ENCODE measurements at regions not wholly inside any gene's neighbourhood (a gene's known extent, or its start where the extent isn't known, plus 50 kb on each side); places are given as distances from the start of the nearest gene placed in this dataset.

DNA sequence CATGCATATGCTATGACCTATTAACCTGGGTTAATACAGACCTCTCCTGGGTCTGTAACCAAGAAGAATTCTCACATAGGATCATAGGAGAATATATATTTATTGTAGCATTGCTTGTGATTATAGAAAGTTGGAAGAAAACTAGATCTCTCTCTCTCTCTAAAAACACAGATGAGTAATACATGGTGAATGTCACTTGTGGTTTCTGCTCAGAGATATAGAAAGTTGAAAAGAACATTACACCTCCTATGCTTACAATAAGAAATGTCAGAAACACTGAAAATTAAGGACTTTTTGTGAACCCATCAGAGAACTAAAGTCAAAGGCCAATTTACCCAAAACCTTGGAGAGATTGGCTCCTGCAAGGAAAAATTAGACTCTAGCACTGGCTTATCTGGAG lies 1389.5 kb downstream of the FAM133A start:
- H3K27me3 ChIP-seq (ENCODE audit: control insufficient read depth, insufficient read depth, low read length), result no peaks in the 10 kb centered on the region
- Mint-ChIP-seq H3K27ac (no peak overlapping the region), H3K36me3 (no peaks in the 10 kb centered on the region), H3K4me1 (no peaks in the 10 kb centered on the region), H3K27me3 (no peaks in the 10 kb centered on the region), H3K4me3 (no peak overlapping the region), H3K9me3 (peaks cover 0 to 3% (median 0%) of the 10 kb centered on the region in 7 donors)
- H3K27ac ChIP-seq (ENCODE audit: insufficient read depth, low read length, poor library complexity, severe bottlenecking), result no peak overlapping the region
- H3K4me3 ChIP-seq (ENCODE audit: low read depth, low read length), result no peak overlapping the region
- no peak for ATAC-seq (ENCODE audit: low read depth in 2 of 2)
- no peaks in the 10 kb centered on the region for H3K36me3 ChIP-seq (ENCODE audit: control insufficient read depth, insufficient read depth, low read length)
- no peaks in the 10 kb centered on the region for H3K4me1 ChIP-seq (ENCODE audit: control insufficient read depth, insufficient read depth, low read length, poor library complexity, severe bottlenecking)
- DNase-seq, result no peak
- H3K9me3 ChIP-seq (ENCODE audit: control insufficient read depth in 2 of 2, low read length in 2 of 2), result no peaks in the 10 kb centered on the region

GRCh38 chrX:95065151-95065550 lies 1391.1 kb downstream of the FAM133A start:
- Histone ChIP-seq H3K36me3 (ENCODE audit: control insufficient read depth, insufficient read depth, low read length) (no peaks in the 10 kb centered on the region), H3K27ac (ENCODE audit: insufficient read depth, low read length, poor library complexity, severe bottlenecking) (no peak overlapping the region), H3K4me3 (ENCODE audit: low read depth, low read length) (no peak overlapping the region), H3K9me3 (ENCODE audit: control insufficient read depth in 2 of 2, low read length in 2 of 2) (no peaks in the 10 kb centered on the region), H3K27me3 (ENCODE audit: control insufficient read depth, insufficient read depth, low read length) (no peaks in the 10 kb centered on the region), H3K4me1 (ENCODE audit: control insufficient read depth, insufficient read depth, low read length, poor library complexity, severe bottlenecking) (no peaks in the 10 kb centered on the region)
- Mint-ChIP-seq H3K27me3 (no peaks in the 10 kb centered on the region), H3K4me1 (no peaks in the 10 kb centered on the region), H3K4me3 (no peak overlapping the region), H3K36me3 (no peaks in the 10 kb centered on the region), H3K9me3 (peaks cover 0 to 2% (median 0%) of the 10 kb centered on the region in 7 donors), H3K27ac (no peak overlapping the region)
- DNase-seq (no peak), ATAC-seq (ENCODE audit: low read depth in 2 of 2) (no peak)

- DNase-seq, result no peak
- Histone ChIP-seq H3K36me3 (ENCODE audit: control insufficient read depth, insufficient read depth, low read length) (no peaks in the 10 kb centered on the region), H3K4me3 (ENCODE audit: low read depth, low read length) (no peak overlapping the region), H3K27ac (ENCODE audit: insufficient read depth, low read length, poor library complexity, severe bottlenecking) (no peak overlapping the region), H3K4me1 (ENCODE audit: control insufficient read depth, insufficient read depth, low read length, poor library complexity, severe bottlenecking) (no peaks in the 10 kb centered on the region), H3K9me3 (ENCODE audit: control insufficient read depth in 2 of 2, low read length in 2 of 2) (no peaks in the 10 kb centered on the region), H3K27me3 (ENCODE audit: control insufficient read depth, insufficient read depth, low read length) (no peaks in the 10 kb centered on the region)
- no peak overlapping the region for H3K27ac Mint-ChIP-seq
- no peak for ATAC-seq (ENCODE audit: low read depth in 2 of 2)
- no peaks in the 10 kb centered on the region for H3K27me3 Mint-ChIP-seq
- H3K4me3 Mint-ChIP-seq, result no peak overlapping the region
- H3K4me1 Mint-ChIP-seq, result no peaks in the 10 kb centered on the region
- H3K9me3 Mint-ChIP-seq, result peaks cover 0 to 9% (median 2%) of the 10 kb centered on the region in 7 donors
- no peaks in the 10 kb centered on the region for H3K36me3 Mint-ChIP-seq
Measured at GRCh38 chrX:95071052-95071451, 1397.0 kb downstream of the FAM133A start.

DNA sequence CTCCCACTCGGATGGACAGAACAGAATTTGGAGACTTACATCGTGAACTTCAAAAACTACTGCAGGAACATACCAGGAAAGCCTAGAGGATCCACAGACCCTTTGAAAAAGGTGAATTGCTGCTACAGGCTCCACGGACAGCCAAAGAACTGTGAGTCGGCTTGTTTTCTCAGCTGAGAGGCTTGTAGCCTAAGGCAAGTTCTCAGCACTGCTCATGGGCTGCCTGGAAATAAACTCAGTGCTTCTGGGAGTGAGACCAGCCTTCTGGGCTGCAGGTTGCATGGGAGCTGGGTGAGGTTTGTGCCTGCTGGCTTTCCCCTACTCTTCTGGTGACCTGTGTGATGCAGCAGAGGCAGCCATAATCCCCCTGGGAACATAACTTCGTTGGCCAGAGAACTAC lies 1397.6 kb downstream of the FAM133A start:
- ATAC-seq (ENCODE audit: low read depth in 2 of 2), result no peak
- no peaks in the 10 kb centered on the region for H3K36me3 Mint-ChIP-seq
- no peaks in the 10 kb centered on the region for H3K9me3 ChIP-seq (ENCODE audit: control insufficient read depth in 2 of 2, low read length in 2 of 2)

DNA sequence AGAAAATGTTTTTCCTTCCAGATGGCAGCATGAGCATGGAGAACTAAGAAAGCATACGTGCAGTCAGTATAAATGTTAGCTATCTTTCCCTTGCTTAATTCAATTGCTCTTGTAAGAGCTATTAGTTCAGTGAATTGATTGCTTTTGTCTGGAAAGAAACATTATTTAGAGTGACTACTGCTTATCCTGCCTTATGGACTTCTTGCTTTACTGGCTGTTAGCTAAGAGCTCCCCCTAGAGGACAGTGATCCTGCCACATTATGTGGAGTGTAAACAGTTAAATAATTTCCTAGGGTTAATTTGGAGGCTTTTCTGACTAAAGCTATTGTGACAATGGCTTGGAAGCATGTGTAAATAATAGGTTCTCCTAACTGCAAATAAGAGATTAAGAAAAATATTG lies 1402.4 kb downstream of the FAM133A start:
- H3K27ac Mint-ChIP-seq, result no peak overlapping the region
- Histone ChIP-seq H3K27me3 (ENCODE audit: control insufficient read depth, insufficient read depth, low read length) (no peaks in the 10 kb centered on the region), H3K9me3 (ENCODE audit: control insufficient read depth in 2 of 2, low read length in 2 of 2) (no peaks in the 10 kb centered on the region), H3K36me3 (ENCODE audit: control insufficient read depth, insufficient read depth, low read length) (no peaks in the 10 kb centered on the region), H3K4me3 (ENCODE audit: low read depth, low read length) (no peak overlapping the region), H3K27ac (ENCODE audit: insufficient read depth, low read length, poor library complexity, severe bottlenecking) (no peak overlapping the region), H3K4me1 (ENCODE audit: control insufficient read depth, insufficient read depth, low read length, poor library complexity, severe bottlenecking) (no peaks in the 10 kb centered on the region)
- H3K4me3 Mint-ChIP-seq, result no peak overlapping the region
- no peaks in the 10 kb centered on the region for H3K27me3 Mint-ChIP-seq
- H3K36me3 Mint-ChIP-seq, result no peaks in the 10 kb centered on the region
- DNase-seq (peak in 1 of 3 donors; percentile 39), ATAC-seq (ENCODE audit: low read depth in 2 of 2) (no peak)
- H3K9me3 Mint-ChIP-seq, result peaks cover 0 to 5% (median 0%) of the 10 kb centered on the region in 7 donors
- no peaks in the 10 kb centered on the region for H3K4me1 Mint-ChIP-seq

More for the DNA sequence above, 1397.6 kb downstream of the FAM133A start:
- Mint-ChIP-seq H3K27ac (no peak overlapping the region), H3K9me3 (peaks cover 0 to 9% (median 2%) of the 10 kb centered on the region in 7 donors), H3K4me1 (no peaks in the 10 kb centered on the region), H3K4me3 (no peak overlapping the region), H3K27me3 (no peaks in the 10 kb centered on the region)
- Histone ChIP-seq H3K4me3 (ENCODE audit: low read depth, low read length) (no peak overlapping the region), H3K27me3 (ENCODE audit: control insufficient read depth, insufficient read depth, low read length) (no peaks in the 10 kb centered on the region), H3K27ac (ENCODE audit: insufficient read depth, low read length, poor library complexity, severe bottlenecking) (no peak overlapping the region), H3K36me3 (ENCODE audit: control insufficient read depth, insufficient read depth, low read length) (no peaks in the 10 kb centered on the region), H3K4me1 (ENCODE audit: control insufficient read depth, insufficient read depth, low read length, poor library complexity, severe bottlenecking) (no peaks in the 10 kb centered on the region)
- no peak for DNase-seq

GRCh38 chrX:95101851-95102390 lies 1427.9 kb downstream of the FAM133A start:
- H3K27me3 ChIP-seq (ENCODE audit: control insufficient read depth, insufficient read depth, low read length), result no peaks in the 10 kb centered on the region
- no peaks in the 10 kb centered on the region for H3K4me1 ChIP-seq (ENCODE audit: control insufficient read depth, insufficient read depth, low read length, poor library complexity, severe bottlenecking)
- no peaks in the 10 kb centered on the region for H3K27me3 Mint-ChIP-seq
- ATAC-seq (ENCODE audit: low read depth in 2 of 2) (no peak), DNase-seq (no peak)
- no peaks in the 10 kb centered on the region for H3K36me3 ChIP-seq (ENCODE audit: control insufficient read depth, insufficient read depth, low read length)
- H3K36me3 Mint-ChIP-seq, result no peaks in the 10 kb centered on the region
- H3K4me1 Mint-ChIP-seq, result no peaks in the 10 kb centered on the region
- H3K27ac ChIP-seq (ENCODE audit: insufficient read depth, low read length, poor library complexity, severe bottlenecking), result no peak overlapping the region
- H3K4me3 Mint-ChIP-seq, result no peak overlapping the region
- H3K9me3 ChIP-seq (ENCODE audit: control insufficient read depth in 2 of 2, low read length in 2 of 2), result no peaks in the 10 kb centered on the region
- peaks cover 0 to 3% (median 0%) of the 10 kb centered on the region in 7 donors for H3K9me3 Mint-ChIP-seq
- no peak overlapping the region for H3K4me3 ChIP-seq (ENCODE audit: low read depth, low read length)
- H3K27ac Mint-ChIP-seq, result no peak overlapping the region

DNA sequence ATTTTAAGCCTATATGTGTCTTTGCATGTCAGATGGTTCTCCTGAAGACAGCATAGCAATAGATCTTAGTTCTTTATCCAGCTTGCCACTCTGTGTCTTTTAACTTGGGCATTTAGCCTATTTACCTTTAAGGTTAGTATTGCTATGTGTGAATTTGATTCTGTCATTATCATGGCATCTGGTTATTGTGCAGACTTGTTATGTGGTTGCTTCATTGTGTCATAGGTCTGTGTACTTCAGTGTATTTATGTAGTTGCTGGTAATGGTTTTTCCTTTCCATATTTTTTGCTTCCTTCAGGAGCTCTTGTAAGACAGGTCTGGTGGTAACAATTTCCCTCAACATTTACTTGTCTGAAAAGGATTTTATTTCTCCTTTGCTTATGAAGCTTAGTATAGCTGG lies 1443.5 kb downstream of the FAM133A start:
- Histone ChIP-seq H3K27ac (ENCODE audit: insufficient read depth, low read length, poor library complexity, severe bottlenecking) (no peak overlapping the region), H3K4me3 (ENCODE audit: low read depth, low read length) (no peak overlapping the region), H3K27me3 (ENCODE audit: control insufficient read depth, insufficient read depth, low read length) (no peaks in the 10 kb centered on the region), H3K4me1 (ENCODE audit: control insufficient read depth, insufficient read depth, low read length, poor library complexity, severe bottlenecking) (no peaks in the 10 kb centered on the region), H3K9me3 (ENCODE audit: control insufficient read depth in 2 of 2, low read length in 2 of 2) (no peaks in the 10 kb centered on the region), H3K36me3 (ENCODE audit: control insufficient read depth, insufficient read depth, low read length) (no peaks in the 10 kb centered on the region)
- H3K27me3 Mint-ChIP-seq, result no peaks in the 10 kb centered on the region
- H3K9me3 Mint-ChIP-seq, result peaks cover 0 to 16% (median 1%) of the 10 kb centered on the region in 7 donors
- no peaks in the 10 kb centered on the region for H3K36me3 Mint-ChIP-seq
- ATAC-seq (ENCODE audit: low read depth in 2 of 2) (no peak), DNase-seq (no peak)
- H3K4me3 Mint-ChIP-seq, result no peak overlapping the region
- H3K4me1 Mint-ChIP-seq, result no peaks in the 10 kb centered on the region
- H3K27ac Mint-ChIP-seq, result no peak overlapping the region

DNA sequence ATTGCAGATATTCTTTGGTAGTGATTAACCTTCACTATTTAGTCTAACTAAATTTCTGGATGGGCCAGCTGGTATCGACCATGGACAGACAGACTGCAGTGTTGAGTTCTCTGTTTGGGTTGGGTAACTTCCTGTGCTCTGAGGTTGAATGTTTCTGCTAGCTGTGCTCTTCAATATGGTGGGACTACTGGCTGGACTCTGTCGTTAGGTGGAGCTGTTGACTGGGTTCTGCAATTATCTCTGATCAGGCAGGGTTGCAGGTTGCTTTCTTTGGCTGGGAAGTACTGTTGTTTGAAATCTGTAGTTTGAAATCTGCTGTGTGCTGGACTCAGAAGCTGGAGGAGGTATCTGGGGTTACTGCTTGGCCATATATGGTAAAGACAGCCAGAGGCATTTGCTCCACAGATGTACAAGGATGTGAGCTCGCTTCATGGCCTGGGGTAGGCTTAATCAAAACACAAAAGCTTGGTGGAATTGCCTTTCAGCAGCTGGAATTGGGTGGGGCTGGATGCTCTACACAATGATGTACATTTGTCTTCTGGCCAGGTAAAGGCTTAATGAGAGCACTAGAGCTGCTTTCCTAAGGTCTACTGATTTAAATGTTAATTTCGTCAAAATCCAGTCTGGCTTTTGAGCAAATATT lies 1472.0 kb downstream of the FAM133A start:
- Histone ChIP-seq H3K27ac (ENCODE audit: insufficient read depth, low read length, poor library complexity, severe bottlenecking) (no peak overlapping the region), H3K9me3 (ENCODE audit: control insufficient read depth in 2 of 2, low read length in 2 of 2) (no peaks in the 10 kb centered on the region), H3K27me3 (ENCODE audit: control insufficient read depth, insufficient read depth, low read length) (no peaks in the 10 kb centered on the region), H3K36me3 (ENCODE audit: control insufficient read depth, insufficient read depth, low read length) (no peaks in the 10 kb centered on the region), H3K4me1 (ENCODE audit: control insufficient read depth, insufficient read depth, low read length, poor library complexity, severe bottlenecking) (no peaks in the 10 kb centered on the region), H3K4me3 (ENCODE audit: low read depth, low read length) (no peak overlapping the region)
- no peaks in the 10 kb centered on the region for H3K36me3 Mint-ChIP-seq
- H3K27me3 Mint-ChIP-seq, result no peaks in the 10 kb centered on the region
- H3K9me3 Mint-ChIP-seq, result peaks cover 0 to 8% (median under 1%) of the 10 kb centered on the region in 7 donors
- ATAC-seq (ENCODE audit: low read depth in 2 of 2), result no peak
- no peaks in the 10 kb centered on the region for H3K4me1 Mint-ChIP-seq
- no peak overlapping the region for H3K27ac Mint-ChIP-seq
- no peak overlapping the region for H3K4me3 Mint-ChIP-seq
- no peak for DNase-seq

Measured in CD4-positive, CD25-positive, alpha-beta regulatory T cell (primary cell).